ENCODE measurements at regions not wholly inside any gene's neighbourhood (a gene's known extent, or its start where the extent isn't known, plus 50 kb on each side); places are given as distances from the start of the nearest gene placed in this dataset.

- TF ChIP-seq POLR2A (IDR thresholded peaks at IDR 0.05) (no peak), CTCF (IDR thresholded peaks at IDR 0.05) (no peak)
These were observed 179.8 kb downstream of the KCNRG start for GRCh38 chr13:50195045-50195444.

Data from lower leg skin (tissue), 3 donors.